Gastrocnemius medialis (tissue), 4 donors: ENCODE measurements at regions not wholly inside any gene's neighbourhood (a gene's known extent, or its start where the extent isn't known, plus 50 kb on each side); places are given as distances from the start of the nearest gene placed in this dataset.

Source experiments
- CTCF ChIP-seq, 5 experiments: fragments of 450-650 bp in 3 of 5; fragments of 200-600 bp in 2 of 5; sonication (generic) in 2 of 5; IDR thresholded peaks in 4 of 5; conservative IDR thresholded peaks in 1 of 5; 1 replicate in 4 of 5; 2 replicates in 1 of 5; pipeline ENCODE4 v1.5.1; 2016 to 2019; ENCODE audit warnings: antibody characterized with exemption in 5 of 5, mild to moderate bottlenecking in 3 of 5, moderate library complexity in 3 of 5
- POLR2A ChIP-seq, 2 donors: fragments of 450-650 bp; IDR thresholded peaks; one replicate each; pipeline ENCODE4 v1.6.1; 2017; ENCODE audit warnings: antibody characterized with exemption in 2 of 2, mild to moderate bottlenecking in 2 of 2, moderate library complexity in 2 of 2

GRCh38 chrX:113009837-113010236 lies 169.2 kb upstream of the AMOT start:
- no peak for TF ChIP-seq CTCF (IDR thresholded peaks at IDR 0.05 in 4 of 5, conservative IDR thresholded peaks at IDR 0.05 in 1 of 5)
- no peak for TF ChIP-seq POLR2A (IDR thresholded peaks at IDR 0.05)
